NT2/D1 (cell line): ENCODE measurements at regions not wholly inside any gene's neighbourhood (a gene's known extent, or its start where the extent isn't known, plus 50 kb on each side); places are given as distances from the start of the nearest gene placed in this dataset.

ENCODE experiments used
- SUZ12 ChIP-seq: IDR thresholded peaks from 2 replicates; pipeline ENCODE4 v1.6.1; 2011; ENCODE audit not compliant: insufficient read length, insufficient read depth; ENCODE audit errors: extremely low read depth
- YY1 ChIP-seq: IDR thresholded peaks from 2 replicates; pipeline ENCODE4 v1.6.1; 2011; ENCODE audit not compliant: insufficient read length, insufficient read depth
- ZNF274 ChIP-seq: IDR thresholded peaks from 2 replicates; pipeline ENCODE4 v1.6.1; 2011; ENCODE audit warnings: mild to moderate bottlenecking, low read depth, low read length

- TF ChIP-seq ZNF274 (no peak), YY1 (no peak), SUZ12 (no peak)
Measured at GRCh38 chr13:34553376-34553775, 388.7 kb upstream of the NBEA start.
